Stimulated activated CD4-positive, alpha-beta T cell treated with anti-CD3 and anti-CD28 coated beads, TNF-alpha, amount 100 ng/mL, for 24 hours (primary cell): ENCODE measurements at regions not wholly inside any gene's neighbourhood (a gene's known extent, or its start where the extent isn't known, plus 50 kb on each side); places are given as distances from the start of the nearest gene placed in this dataset.
A peak's percentile ranks its signal among the peaks of the same experiment; 100 is the strongest.

Experiments used
- DNase-seq, 3 experiments: peaks; one replicate each; pipeline ENCODE4 v3.0.0-alpha.2; 2020; ENCODE audit warnings: low read depth in 3 of 3

DNA sequence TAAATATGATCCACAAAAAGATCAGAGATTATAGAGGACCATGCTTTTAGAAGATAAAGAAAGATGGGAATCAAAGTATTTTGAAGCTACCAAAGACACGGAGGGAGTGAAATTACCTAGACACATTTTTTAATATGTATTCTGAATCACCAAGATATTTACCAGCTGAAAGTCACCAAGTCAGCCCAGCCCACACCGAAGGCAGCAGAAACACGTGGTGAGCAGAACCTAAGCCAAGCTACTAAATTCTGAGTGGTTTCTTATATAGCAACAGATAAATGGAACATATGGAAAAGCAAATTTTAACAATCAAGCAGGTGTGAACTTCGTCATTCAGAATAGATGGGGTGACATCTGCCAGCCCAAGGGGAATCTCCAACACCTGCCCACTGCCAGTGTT, 134.7 kb upstream of the AKR1E2 start:
- no peak for DNase-seq

DNA sequence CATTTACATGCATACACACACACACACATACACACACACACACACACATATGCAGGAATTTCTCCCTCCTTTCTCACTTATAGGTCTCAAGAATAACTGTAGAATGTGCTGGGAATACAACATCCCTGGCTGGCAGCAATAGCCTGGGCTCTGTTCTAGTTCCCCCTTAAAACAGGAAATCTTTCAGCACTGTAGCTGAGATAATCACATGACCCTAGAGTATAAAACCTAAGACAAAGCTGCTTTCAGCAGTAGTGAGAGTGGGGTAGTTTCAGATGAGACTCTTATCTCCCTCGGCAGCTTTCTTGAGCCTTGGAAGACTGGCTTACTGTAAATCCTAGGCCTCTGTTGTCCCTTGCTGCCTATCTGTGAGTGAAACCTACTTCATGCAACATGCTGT, 137.4 kb upstream of the AKR1E2 start:
- DNase-seq = no peak

DNA sequence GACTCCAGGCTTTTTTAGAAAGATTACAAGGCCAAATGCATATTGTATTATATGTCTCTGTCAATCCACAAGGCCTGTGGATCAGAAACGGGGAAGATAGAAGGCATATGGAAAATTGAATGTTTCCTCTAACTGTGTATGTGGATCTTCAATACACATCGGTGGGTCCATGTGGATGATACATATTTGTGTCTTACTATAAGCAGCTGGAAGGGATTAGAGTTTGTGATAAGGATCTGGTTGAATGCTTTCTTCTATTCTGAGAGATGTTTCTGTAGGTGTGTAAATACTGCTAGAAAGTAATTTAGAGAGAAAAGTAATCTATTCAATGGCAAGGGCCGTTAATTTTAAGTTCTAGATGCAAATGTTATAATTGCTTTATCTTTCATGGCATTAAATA, 137.8 kb upstream of the AKR1E2 start:
- no peak for DNase-seq

GRCh38 chr10:4687397-4687796, 138.6 kb upstream of the AKR1E2 start:
- no peak for DNase-seq

- DNase-seq = peak in 2 of 3 experiments; percentile 30 to 51
Observed at GRCh38 chr10:4686644-4686996, 139.4 kb upstream of the AKR1E2 start.

DNA sequence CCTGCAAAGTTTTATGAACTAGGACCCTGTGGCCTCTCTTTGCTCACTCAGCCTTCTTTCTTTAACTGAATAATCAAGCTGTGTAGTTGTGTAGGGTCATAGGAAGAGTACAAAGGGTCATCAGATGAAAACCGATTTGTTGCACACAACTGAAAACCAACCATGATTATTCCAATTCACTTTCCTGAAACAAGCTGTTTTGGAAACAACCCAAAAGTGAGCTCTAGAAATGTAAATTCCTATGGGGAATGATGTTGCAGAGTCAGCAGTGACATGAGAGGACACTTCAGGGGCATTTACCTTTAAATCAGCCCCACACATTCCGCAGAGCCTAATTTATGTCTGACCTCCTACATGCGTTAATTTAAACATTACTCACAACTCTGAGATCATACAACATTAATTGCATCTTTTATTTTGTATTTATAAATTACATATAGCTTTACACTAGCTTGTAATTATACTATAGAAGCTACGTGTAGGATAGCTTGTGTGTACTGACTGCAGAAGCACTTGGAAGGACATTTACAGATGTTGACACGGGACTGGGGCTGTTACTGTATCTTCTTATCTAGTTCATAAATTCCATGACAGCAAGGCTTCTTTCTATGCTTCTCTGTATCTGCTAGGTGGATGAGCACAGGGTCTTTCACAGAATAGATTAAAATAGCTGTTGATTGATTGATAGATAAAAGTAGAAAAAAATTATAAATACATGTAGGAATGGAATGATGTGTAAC, 139.9 kb upstream of the AKR1E2 start:
- DNase-seq = no peak

DNA sequence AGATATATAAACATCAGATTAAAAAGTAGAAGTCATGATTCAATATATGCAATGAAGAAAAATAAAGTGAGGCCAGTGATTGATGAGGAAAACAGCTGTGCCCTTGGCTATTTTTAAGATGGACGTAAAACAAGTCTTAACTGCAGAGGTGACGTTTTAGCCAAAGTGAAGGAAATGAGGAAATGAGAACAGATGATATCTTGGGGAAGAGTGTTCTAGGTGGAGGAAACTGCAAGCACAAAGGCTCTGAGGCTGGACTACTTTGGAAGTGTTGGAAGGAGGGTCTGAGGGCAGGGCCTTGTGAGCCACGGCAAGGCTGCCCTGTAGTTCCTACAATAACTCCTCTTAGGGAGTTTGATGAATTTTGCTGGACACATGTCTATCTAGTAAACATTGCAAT, 140.5 kb upstream of the AKR1E2 start:
- no peak for DNase-seq

DNA sequence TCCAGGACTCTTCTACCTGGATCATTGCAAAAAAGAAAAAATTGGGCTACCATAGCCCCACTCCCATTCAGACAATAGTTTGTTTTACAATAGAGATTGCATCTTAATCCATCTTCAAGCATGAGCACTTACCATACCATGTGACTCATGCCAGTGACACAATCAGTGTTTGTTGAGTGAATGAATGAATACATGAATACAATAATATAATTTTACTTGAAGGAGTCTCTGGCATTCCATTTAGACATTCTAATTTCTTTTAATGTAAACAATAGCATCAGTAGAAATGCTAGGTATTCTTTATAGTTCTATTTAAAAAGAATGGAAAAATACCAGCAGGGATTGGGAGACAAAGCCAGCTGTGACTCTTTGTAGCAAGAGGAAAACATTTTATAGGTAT, 141.6 kb upstream of the AKR1E2 start:
- DNase-seq = no peak

GRCh38 chr10:4683838-4684237, 142.2 kb upstream of the AKR1E2 start:
- no peak for DNase-seq

GRCh38 chr10:4683137-4683536, 142.9 kb upstream of the AKR1E2 start:
- no peak for DNase-seq

GRCh38 chr10:4678951-4679671, 146.9 kb upstream of the AKR1E2 start:
- DNase-seq = no peak

DNA sequence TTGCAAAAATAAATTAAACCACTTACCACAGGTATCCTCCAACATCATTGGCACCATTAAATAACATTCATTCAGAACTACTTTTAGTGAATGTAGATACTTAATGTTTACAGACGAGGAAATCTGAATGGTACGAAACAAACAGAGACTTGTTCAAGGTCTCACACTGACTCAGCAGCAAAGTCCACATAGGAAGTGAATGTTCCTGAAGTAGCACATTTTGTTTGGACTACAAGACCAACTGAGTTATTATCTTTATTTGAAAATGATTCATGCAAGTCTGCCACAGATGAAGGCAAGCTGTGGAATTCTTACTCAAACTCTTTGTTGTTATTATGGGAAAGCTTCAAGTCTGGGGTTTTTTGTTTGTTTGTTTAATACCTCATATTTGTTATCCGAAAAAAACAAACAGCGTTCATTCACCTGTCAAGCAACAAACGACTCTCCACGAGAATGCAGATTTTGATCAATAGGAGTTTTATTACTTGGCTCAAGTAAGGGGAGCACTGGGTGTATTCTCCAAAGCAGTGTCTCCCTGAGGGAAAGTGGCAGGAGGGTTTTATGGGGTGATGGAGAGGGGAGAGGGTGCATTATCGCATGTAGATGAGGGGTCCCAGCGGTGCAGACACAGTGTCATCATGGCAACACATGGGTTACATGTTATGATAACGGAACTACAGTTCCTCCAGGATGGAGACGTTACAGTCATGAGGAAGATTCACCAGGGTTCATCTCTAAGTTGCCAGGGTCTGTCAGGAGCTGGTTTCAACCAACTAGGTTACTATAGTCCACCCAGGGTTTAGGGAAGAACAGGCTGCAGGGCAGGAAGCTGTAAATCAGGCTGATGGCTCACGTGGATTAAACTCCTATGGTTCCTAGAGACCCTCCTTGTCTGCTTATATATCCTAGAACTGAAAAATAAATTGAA, 147.7 kb upstream of the AKR1E2 start:
- DNase-seq = no peak

DNA sequence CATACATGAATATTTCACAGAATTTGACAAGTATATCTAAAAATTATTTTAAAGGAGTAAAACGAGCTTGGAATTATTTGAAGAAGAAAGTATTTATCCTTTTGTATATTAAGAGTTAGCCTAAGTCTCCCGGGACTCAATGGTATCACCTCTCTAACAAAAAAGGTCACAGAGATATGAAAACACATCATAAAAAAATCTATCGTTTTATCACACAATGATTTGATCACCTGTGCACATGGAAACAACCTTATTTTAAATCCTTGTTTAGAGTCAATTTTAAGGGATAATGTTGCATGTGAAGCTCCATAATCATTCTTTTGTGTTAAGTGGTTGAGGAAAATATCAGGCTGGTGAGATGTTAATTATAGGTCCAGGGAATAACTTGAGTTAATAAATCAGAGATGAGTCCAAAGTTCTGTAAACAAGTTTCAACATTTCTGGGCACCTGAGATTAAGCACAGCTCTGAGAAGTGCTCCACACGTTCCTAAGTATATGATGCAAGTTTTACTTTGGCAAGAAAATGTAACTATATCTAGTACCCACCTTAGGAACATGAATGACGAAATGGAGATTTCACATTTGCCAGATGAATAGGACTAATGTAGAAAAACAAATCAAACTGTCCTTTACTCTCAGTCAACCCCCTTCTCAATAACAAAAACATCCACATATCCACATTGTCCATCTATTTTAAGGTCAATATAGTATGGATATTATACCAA, 148.5 kb upstream of the AKR1E2 start:
- no peak for DNase-seq

DNA sequence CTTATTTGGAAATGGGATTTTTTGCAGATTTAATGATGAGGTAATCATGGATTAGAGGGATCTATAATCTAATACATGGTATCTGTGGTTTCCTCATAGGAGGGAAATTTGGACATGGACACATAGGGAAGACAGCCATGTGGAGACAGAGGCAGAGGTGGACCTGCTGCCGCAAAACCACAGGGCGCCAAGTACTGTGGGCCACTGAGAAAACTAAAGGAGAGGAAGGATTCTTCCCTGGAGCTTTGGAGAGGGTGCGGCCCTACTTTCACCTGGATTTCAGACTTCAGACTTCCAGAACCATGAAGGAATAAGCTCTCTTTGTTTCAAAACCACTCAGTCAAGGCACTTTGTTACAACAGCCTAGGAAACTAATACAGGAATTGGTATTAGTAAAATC, 149.4 kb upstream of the AKR1E2 start:
- no peak for DNase-seq

- DNase-seq = no peak
Observed at GRCh38 chr10:4675808-4676207, 150.2 kb upstream of the AKR1E2 start.

GRCh38 chr10:4673279-4674040, 152.5 kb upstream of the AKR1E2 start:
- no peak for DNase-seq

- DNase-seq = no peak
Observed at GRCh38 chr10:4672201-4672600, 153.8 kb upstream of the AKR1E2 start.

DNA sequence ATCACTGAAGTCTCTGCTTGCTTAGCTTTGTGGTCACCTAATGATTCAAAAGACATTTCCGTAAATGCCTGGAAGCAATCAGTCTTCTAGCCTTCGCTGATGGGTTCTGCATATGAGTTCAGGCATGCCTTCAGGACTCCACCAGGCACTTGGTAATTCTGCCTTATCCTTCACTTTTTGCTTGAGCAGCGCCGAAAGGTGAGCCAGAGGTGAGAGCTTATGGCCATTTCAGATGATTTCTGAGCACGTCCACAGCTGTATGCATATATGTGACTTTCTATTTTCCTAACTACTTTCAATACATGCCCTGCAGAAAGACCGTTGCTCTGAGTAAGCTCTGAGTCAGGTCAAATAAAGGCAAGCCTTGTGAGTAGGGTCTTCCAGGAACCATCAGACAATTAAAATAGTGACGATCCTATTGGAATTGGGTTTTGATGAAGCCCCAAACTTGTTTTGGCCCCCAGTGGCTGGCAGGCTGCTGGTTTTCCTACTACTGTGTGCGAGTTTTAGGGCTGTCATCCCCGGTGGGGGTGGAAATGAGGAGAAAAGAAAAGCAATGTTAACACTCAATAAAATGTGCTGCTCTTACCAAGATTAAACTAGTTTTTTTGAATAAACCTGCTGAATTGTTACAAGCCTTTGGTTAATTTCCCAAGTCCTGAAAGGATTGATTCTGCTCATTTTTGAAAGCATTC, 154.4 kb upstream of the AKR1E2 start:
- no peak for DNase-seq

DNA sequence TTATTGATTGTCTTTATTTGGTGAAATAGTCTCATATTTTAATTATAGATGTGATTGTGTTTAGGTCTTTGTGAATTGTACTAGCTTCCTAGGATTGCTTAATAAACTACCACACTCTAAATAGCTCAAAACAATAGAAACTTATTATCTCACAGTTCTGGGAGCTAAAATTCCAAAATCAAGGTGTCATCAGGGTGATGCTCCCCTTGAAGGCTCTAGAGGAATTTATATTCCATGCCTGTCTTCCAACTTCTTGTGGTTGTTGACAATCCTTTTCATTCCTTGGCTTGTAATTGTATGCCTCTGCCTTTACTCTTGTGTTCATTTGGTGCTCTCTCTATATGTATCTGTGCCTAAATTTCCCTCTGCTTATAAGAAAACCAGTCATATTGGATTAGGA, 155.3 kb upstream of the AKR1E2 start:
- no peak for DNase-seq

- no peak for DNase-seq
Observed at GRCh38 chr10:4669585-4669984, 156.4 kb upstream of the AKR1E2 start.
